ENCODE measurements at regions not wholly inside any gene's neighbourhood (a gene's known extent, or its start where the extent isn't known, plus 50 kb on each side); places are given as distances from the start of the nearest gene placed in this dataset.
"Not testable (repeated sequence)": the region's sequence is repeated elsewhere in the genome, so short reads cannot be mapped to it uniquely, and the experiment has no call there.

DNA sequence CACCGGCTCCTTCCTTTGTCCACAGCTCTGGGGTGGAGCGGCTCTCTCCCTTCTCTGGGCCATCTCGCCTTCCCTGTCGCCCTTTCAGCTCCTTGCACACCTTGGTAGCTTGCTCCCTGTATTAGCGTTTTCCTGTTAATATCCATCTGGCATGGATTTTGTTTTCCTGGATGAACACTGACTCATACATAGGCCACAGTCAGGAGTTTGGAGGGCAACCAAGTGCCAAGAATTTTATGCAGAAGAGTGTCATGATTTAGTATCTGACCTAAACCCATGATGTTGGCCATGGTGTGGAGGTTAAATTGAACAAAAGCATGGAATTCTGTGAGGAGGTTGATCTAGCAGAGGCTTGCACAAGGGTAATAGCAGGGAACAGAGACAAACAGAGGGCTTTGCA, 180.9 kb downstream of the AIPL1 start:
- Histone ChIP-seq H2AFZ (ENCODE audit: low read depth, low read length) (peak overlapping the region; percentile 6), H3K9me1 (replicated peaks; ENCODE audit: control insufficient read depth, extremely low read depth, insufficient read depth, low read length) (no peaks in the 10 kb centered on the region), H4K20me1 (replicated peaks; ENCODE audit: control insufficient read depth, extremely low read depth, insufficient read depth, low read length) (no peaks in the 10 kb centered on the region), H3K27ac (ENCODE audit: insufficient read depth, low read depth, low read length) (peak overlapping the region; percentile 49), H3K4me1 (ENCODE audit: control insufficient read depth, extremely low read depth, insufficient read depth, low read length) (peaks cover 33% of the 10 kb centered on the region), H3K9me3 (replicated peaks; ENCODE audit: control insufficient read depth, insufficient read depth, low read length) (no peaks in the 10 kb centered on the region), H3K27me3 (ENCODE audit: control insufficient read depth in 2 of 2, insufficient read depth in 2 of 2, low read length in 2 of 2) (no peaks in the 10 kb centered on the region), H3K36me3 (ENCODE audit: control insufficient read depth in 2 of 2, extremely low read depth in 1 of 2, insufficient read depth in 2 of 2, low read length in 2 of 2) (no peaks in the 10 kb centered on the region), H3K4me2 (ENCODE audit: insufficient read depth, low read length) (peak overlapping the region; percentile 14), H3K4me3 (replicated peaks in 1 of 3; ENCODE audit: insufficient read depth in 1 of 3, low read depth in 1 of 3, low read length in 3 of 3) (no peak overlapping the region), H3K9ac (replicated peaks; ENCODE audit: extremely low read depth, insufficient read depth, low read length) (no peak overlapping the region), H3K79me2 (ENCODE audit: control insufficient read depth, insufficient read depth, low read length) (no peaks in the 10 kb centered on the region)
- BruUV-seq (replicated peaks) = no TSS peak
- POLR2A ChIA-PET = no interaction called here
- dilution Hi-C loops (cut with MboI; ENCODE audit: extremely low pct_ligation_motif_present, low sequenced_read_pairs) = no loop called here
- intact Hi-C loops (cut with micrococcal nuclease) = no loop called here
- TF ChIP-seq POLR2AphosphoS5 (IDR thresholded peaks at IDR 0.05; ENCODE audit: insufficient read depth, low read depth, low read length) (no peak), MYC (IDR thresholded peaks at IDR 0.05; ENCODE audit: low read depth, low read length) (no peak), FOS (IDR thresholded peaks at IDR 0.05; ENCODE audit: borderline replicate concordance, insufficient read depth, low read length) (peak; percentile 58), GATA2 (IDR thresholded peaks at IDR 0.05; ENCODE audit: insufficient read depth, insufficient read length, low read depth, low read length) (no peak), EZH2 (IDR thresholded peaks at IDR 0.05; ENCODE audit: borderline replicate concordance, low read depth, low read length, severe bottlenecking) (no peak), MAX (IDR thresholded peaks at IDR 0.05; ENCODE audit: insufficient read depth, insufficient read length) (no peak), CTCF (IDR thresholded peaks at IDR 0.05; ENCODE audit: extremely low read depth in 1 of 2, insufficient read depth in 1 of 2, low read depth in 1 of 2, low read length in 2 of 2) (no peak), POLR2A (IDR thresholded peaks at IDR 0.05; ENCODE audit: low read depth, low read length) (no peak), JUN (IDR thresholded peaks at IDR 0.05; ENCODE audit: borderline replicate concordance, insufficient read depth, insufficient read length, low read depth) (peak; percentile 33)
- FAIRE-seq = peak; percentile 88
- peak; percentile 74 for DNase-seq (ENCODE audit: low read depth, low spot score)
- CTCF ChIA-PET = interaction anchor here (1.2 kb wide), 1 partner anchor 159 kb away, joined by 3 read pairs; no protein-coding TSS in a partner anchor

DNA sequence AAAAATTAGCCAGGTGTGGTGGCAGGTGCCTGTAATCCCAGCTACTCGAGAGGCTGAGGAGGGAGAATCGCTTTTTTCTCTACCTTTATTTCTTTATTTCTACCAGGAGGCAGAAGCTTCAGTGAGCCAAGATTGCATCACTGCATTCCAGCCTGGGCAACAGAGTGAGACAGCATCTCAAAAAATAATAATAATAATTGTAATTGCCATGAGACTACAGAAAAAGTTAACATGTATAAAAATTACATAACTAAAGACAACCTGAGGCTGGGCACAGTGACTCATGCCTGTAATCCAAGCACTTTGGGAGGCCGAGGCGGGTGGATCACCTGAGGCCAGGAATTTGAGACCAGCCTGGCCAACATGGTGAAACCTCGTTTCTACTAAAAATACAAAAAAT, 181.5 kb downstream of the WSCD1 start:
- CTCF ChIA-PET; POLR2A ChIA-PET; dilution Hi-C loops (cut with MboI; ENCODE audit: extremely low pct_ligation_motif_present, low sequenced_read_pairs): not testable (repeated sequence)

More for the DNA sequence above, 181.5 kb downstream of the WSCD1 start:
- H4K20me1 ChIP-seq (replicated peaks; ENCODE audit: control insufficient read depth, extremely low read depth, insufficient read depth, low read length); H3K9ac ChIP-seq (replicated peaks; ENCODE audit: extremely low read depth, insufficient read depth, low read length); H3K27ac ChIP-seq (ENCODE audit: insufficient read depth, low read depth, low read length); H2AFZ ChIP-seq (ENCODE audit: low read depth, low read length); H3K4me2 ChIP-seq (ENCODE audit: insufficient read depth, low read length); BruUV-seq (replicated peaks); H3K4me3 ChIP-seq (replicated peaks in 1 of 3; ENCODE audit: insufficient read depth in 1 of 3, low read depth in 1 of 3, low read length in 3 of 3); FAIRE-seq; H3K36me3 ChIP-seq (ENCODE audit: control insufficient read depth in 2 of 2, extremely low read depth in 1 of 2, insufficient read depth in 2 of 2, low read length in 2 of 2); intact Hi-C loops (cut with micrococcal nuclease); DNase-seq (ENCODE audit: low read depth, low spot score); H3K9me3 ChIP-seq (replicated peaks; ENCODE audit: control insufficient read depth, insufficient read depth, low read length); H3K79me2 ChIP-seq (ENCODE audit: control insufficient read depth, insufficient read depth, low read length); H3K27me3 ChIP-seq (ENCODE audit: control insufficient read depth in 2 of 2, insufficient read depth in 2 of 2, low read length in 2 of 2); H3K9me1 ChIP-seq (replicated peaks; ENCODE audit: control insufficient read depth, extremely low read depth, insufficient read depth, low read length): not testable (repeated sequence)
- peaks cover 15% of the 10 kb centered on the region for H3K4me1 ChIP-seq (ENCODE audit: control insufficient read depth, extremely low read depth, insufficient read depth, low read length)
